SK-N-SH treated with all-trans-retinoic acid at 6 μM for 48 hours (cell line): ENCODE measurements at regions not wholly inside any gene's neighbourhood (a gene's known extent, or its start where the extent isn't known, plus 50 kb on each side); places are given as distances from the start of the nearest gene placed in this dataset.

Experiments
- ATAC-seq: fragments of 200-7000 bp; cut with Tn5 transposase; 3 replicates; pipeline ENCODE4 v1.9.1; 2020; ENCODE audit warnings: mild to moderate bottlenecking, moderate library complexity
- ARNTL ChIP-seq: fragments of 450-650 bp; formaldehyde crosslinking; IDR thresholded peaks from 2 replicates; pipeline ENCODE4 v1.5.0; 2020; ENCODE audit warnings: low read depth, mild to moderate bottlenecking, moderate library complexity, borderline replicate concordance
- BACH2 ChIP-seq: fragments of 250-450 bp; sonication (Bioruptor Pico); IDR thresholded peaks from 2 replicates; pipeline ENCODE4 v1.9.0; 2021; ENCODE audit warnings: mild to moderate bottlenecking, borderline replicate concordance
- CSDC2 ChIP-seq: fragments of 250-450 bp; sonication (Bioruptor Pico); IDR thresholded peaks from 2 replicates; pipeline ENCODE4 v1.5.0; 2020; ENCODE audit warnings: mild to moderate bottlenecking, moderate library complexity
- ESRRG ChIP-seq: fragments of 250-450 bp; sonication (Bioruptor Pico); IDR thresholded peaks from 2 replicates; pipeline ENCODE4 v1.6.1; 2021; ENCODE audit warnings: mild to moderate bottlenecking
- GLIS3 ChIP-seq: fragments of 250-450 bp; sonication (Bioruptor Pico); IDR thresholded peaks from 2 replicates; pipeline ENCODE4 v1.5.0; 2020; ENCODE audit warnings: mild to moderate bottlenecking, moderate library complexity
- ISL1 ChIP-seq: fragments of 250-450 bp; sonication (Bioruptor Pico); IDR thresholded peaks from 2 replicates; pipeline ENCODE4 v2.1.2; 2022; ENCODE audit warnings: mild to moderate bottlenecking, moderate library complexity
- OSR1 ChIP-seq: fragments of 250-450 bp; sonication (Bioruptor Pico); IDR thresholded peaks from 2 replicates; pipeline ENCODE4 v1.8.0; 2022; ENCODE audit warnings: moderate library complexity, mild to moderate bottlenecking, inconsistent platforms
- PATZ1 ChIP-seq: fragments of 250-450 bp; sonication (Bioruptor Pico); IDR thresholded peaks from 2 replicates; pipeline ENCODE4 v1.8.0; 2020; ENCODE audit warnings: mild to moderate bottlenecking, moderate library complexity, borderline replicate concordance
- RARB ChIP-seq: fragments of 250-450 bp; sonication (Bioruptor Pico); IDR thresholded peaks from 2 replicates; pipeline ENCODE4 v1.8.0; 2021; ENCODE audit warnings: mild to moderate bottlenecking, moderate library complexity
- SNAI2 ChIP-seq: fragments of 250-450 bp; sonication (Bioruptor Pico); IDR thresholded peaks from 2 replicates; pipeline ENCODE4 v1.5.0; 2020; ENCODE audit warnings: mild to moderate bottlenecking, moderate library complexity
- TCF4 ChIP-seq: fragments of 250-450 bp; sonication (Bioruptor Pico); IDR thresholded peaks from 2 replicates; pipeline ENCODE4 v1.8.0; 2021; ENCODE audit warnings: mild to moderate bottlenecking, moderate library complexity, borderline replicate concordance
- TOX ChIP-seq: fragments of 250-450 bp; sonication (Bioruptor Pico); IDR thresholded peaks from 2 replicates; pipeline ENCODE4 v1.8.0; 2021; ENCODE audit warnings: mild to moderate bottlenecking, moderate library complexity, borderline replicate concordance
- ZC3H10 ChIP-seq: fragments of 250-450 bp; sonication (Bioruptor Pico); IDR thresholded peaks from 2 replicates; pipeline ENCODE4 v1.5.1; 2021; ENCODE audit warnings: mild to moderate bottlenecking, moderate library complexity
- ZFP3 ChIP-seq: fragments of 250-450 bp; sonication (Bioruptor Pico); IDR thresholded peaks from 2 replicates; pipeline ENCODE4 v1.5.0; 2020; ENCODE audit warnings: mild to moderate bottlenecking, moderate library complexity
- ZFP30 ChIP-seq: fragments of 450-650 bp; formaldehyde crosslinking; IDR thresholded peaks from 2 replicates; pipeline ENCODE4 v1.5.0; 2022; ENCODE audit warnings: mild to moderate bottlenecking, moderate library complexity
- ZNF565 ChIP-seq: fragments of 450-650 bp; formaldehyde crosslinking; conservative IDR thresholded peaks from 2 replicates; pipeline ENCODE4 v1.5.0; 2020; ENCODE audit warnings: low read depth, mild to moderate bottlenecking, moderate library complexity
- ZNF70 ChIP-seq: fragments of 450-650 bp; formaldehyde crosslinking; IDR thresholded peaks from 2 replicates; pipeline ENCODE4 v1.5.0; 2020; ENCODE audit warnings: mild to moderate bottlenecking, moderate library complexity
- ZNF8 ChIP-seq: fragments of 450-650 bp; formaldehyde crosslinking; IDR thresholded peaks from 2 replicates; pipeline ENCODE4 v1.5.0; 2020; ENCODE audit warnings: mild to moderate bottlenecking, moderate library complexity
- TF ChIP-seq, protein P1 (sequence below): fragments of 250-450 bp; sonication (Bioruptor Pico); IDR thresholded peaks from 2 replicates; pipeline ENCODE4 v1.8.0; 2021; ENCODE audit warnings: low read depth, mild to moderate bottlenecking, moderate library complexity, borderline replicate concordance
- TF ChIP-seq, protein P2 (sequence below): fragments of 250-450 bp; sonication (Bioruptor Pico); IDR thresholded peaks from 2 replicates; pipeline ENCODE4 v1.5.1; 2020; ENCODE audit warnings: low read depth, mild to moderate bottlenecking, moderate library complexity
- TF ChIP-seq, protein P3 (sequence below): fragments of 250-450 bp; sonication (Bioruptor Pico); IDR thresholded peaks from 2 replicates; pipeline ENCODE4 v1.5.0; 2020; ENCODE audit warnings: mild to moderate bottlenecking, moderate library complexity

- TF ChIP-seq PATZ1 (CRISPR knock-in tag) (peak; percentile 74; the same call in 1 of the 2 replicates), OSR1 (CRISPR knock-in tag) (no peak)
- peak; percentile 28; the same call in 1 of the 3 replicates for ATAC-seq
Measured at GRCh38 chr4:100288161-100288560, 97.9 kb upstream of the DDIT4L start.

DNA sequence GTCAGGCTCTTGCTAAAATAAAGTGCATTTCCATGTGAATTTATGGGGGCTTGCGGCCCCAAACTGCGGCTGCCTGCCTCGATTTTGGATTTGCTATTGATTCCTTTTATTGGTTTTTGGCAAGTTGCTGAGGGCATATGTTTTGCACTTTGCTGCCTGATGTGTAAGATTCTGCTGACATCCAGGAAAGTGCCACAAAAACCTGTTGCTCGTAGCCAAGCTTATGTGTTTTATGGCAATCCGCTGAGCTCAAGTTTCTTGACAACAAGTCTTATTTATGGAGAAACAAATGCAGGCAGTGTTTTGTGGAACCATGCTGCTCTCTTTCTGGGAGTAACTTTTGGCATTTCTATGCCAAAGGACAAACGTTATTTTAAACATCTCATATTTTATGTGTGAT, 97.3 kb upstream of the DDIT4L start:
- no peak for ATAC-seq

GRCh38 chr4:100286636-100287035, 96.4 kb upstream of the DDIT4L start:
- ATAC-seq, result no peak
- TF ChIP-seq PATZ1 (CRISPR knock-in tag) (no peak), RARB (CRISPR knock-in tag) (no peak), ARNTL (CRISPR knock-in tag) (no peak), ZFP3 (CRISPR knock-in tag) (no peak), ISL1 (no peak), ZNF70 (CRISPR knock-in tag) (no peak), TOX (no peak), CSDC2 (no peak), TCF4 (no peak), OSR1 (CRISPR knock-in tag) (no peak), GLIS3 (CRISPR knock-in tag) (no peak)
- TF ChIP-seq, protein P1, sequence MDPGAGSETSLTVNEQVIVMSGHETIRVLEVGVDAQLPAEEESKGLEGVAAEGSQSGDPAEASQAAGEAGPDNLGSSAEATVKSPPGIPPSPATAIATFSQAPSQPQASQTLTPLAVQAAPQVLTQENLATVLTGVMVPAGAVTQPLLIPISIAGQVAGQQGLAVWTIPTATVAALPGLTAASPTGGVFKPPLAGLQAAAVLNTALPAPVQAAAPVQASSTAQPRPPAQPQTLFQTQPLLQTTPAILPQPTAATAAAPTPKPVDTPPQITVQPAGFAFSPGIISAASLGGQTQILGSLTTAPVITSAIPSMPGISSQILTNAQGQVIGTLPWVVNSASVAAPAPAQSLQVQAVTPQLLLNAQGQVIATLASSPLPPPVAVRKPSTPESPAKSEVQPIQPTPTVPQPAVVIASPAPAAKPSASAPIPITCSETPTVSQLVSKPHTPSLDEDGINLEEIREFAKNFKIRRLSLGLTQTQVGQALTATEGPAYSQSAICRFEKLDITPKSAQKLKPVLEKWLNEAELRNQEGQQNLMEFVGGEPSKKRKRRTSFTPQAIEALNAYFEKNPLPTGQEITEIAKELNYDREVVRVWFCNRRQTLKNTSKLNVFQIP, result no peak
- TF ChIP-seq, protein P2, sequence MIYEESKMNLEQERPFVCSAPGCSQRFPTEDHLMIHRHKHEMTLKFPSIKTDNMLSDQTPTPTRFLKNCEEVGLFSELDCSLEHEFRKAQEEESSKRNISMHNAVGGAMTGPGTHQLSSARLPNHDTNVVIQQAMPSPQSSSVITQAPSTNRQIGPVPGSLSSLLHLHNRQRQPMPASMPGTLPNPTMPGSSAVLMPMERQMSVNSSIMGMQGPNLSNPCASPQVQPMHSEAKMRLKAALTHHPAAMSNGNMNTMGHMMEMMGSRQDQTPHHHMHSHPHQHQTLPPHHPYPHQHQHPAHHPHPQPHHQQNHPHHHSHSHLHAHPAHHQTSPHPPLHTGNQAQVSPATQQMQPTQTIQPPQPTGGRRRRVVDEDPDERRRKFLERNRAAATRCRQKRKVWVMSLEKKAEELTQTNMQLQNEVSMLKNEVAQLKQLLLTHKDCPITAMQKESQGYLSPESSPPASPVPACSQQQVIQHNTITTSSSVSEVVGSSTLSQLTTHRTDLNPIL, result no peak
- TF ChIP-seq, protein P3, sequence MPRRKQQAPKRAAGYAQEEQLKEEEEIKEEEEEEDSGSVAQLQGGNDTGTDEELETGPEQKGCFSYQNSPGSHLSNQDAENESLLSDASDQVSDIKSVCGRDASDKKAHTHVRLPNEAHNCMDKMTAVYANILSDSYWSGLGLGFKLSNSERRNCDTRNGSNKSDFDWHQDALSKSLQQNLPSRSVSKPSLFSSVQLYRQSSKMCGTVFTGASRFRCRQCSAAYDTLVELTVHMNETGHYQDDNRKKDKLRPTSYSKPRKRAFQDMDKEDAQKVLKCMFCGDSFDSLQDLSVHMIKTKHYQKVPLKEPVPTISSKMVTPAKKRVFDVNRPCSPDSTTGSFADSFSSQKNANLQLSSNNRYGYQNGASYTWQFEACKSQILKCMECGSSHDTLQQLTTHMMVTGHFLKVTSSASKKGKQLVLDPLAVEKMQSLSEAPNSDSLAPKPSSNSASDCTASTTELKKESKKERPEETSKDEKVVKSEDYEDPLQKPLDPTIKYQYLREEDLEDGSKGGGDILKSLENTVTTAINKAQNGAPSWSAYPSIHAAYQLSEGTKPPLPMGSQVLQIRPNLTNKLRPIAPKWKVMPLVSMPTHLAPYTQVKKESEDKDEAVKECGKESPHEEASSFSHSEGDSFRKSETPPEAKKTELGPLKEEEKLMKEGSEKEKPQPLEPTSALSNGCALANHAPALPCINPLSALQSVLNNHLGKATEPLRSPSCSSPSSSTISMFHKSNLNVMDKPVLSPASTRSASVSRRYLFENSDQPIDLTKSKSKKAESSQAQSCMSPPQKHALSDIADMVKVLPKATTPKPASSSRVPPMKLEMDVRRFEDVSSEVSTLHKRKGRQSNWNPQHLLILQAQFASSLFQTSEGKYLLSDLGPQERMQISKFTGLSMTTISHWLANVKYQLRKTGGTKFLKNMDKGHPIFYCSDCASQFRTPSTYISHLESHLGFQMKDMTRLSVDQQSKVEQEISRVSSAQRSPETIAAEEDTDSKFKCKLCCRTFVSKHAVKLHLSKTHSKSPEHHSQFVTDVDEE, result no peak

More for the DNA sequence above, 97.3 kb upstream of the DDIT4L start:
- TF ChIP-seq ISL1, result no peak
- no peak for TF ChIP-seq OSR1 (CRISPR knock-in tag)
- no peak for TF ChIP-seq ZNF8 (CRISPR knock-in tag)
- TF ChIP-seq ZFP3 (CRISPR knock-in tag), result no peak
- TF ChIP-seq, protein P3, result no peak
- TF ChIP-seq ESRRG (CRISPR knock-in tag), result no peak
- TF ChIP-seq ZFP30 (CRISPR knock-in tag), result no peak
- TF ChIP-seq, protein P1, result no peak
- no peak for TF ChIP-seq ZC3H10 (CRISPR knock-in tag)
- TF ChIP-seq CSDC2, result no peak
- TF ChIP-seq ZNF565, result no peak
- no peak for TF ChIP-seq RARB (CRISPR knock-in tag)
- TF ChIP-seq BACH2, result no peak
- no peak for TF ChIP-seq ZNF70 (CRISPR knock-in tag)
- TF ChIP-seq TOX, result no peak
- no peak for TF ChIP-seq SNAI2 (CRISPR knock-in tag)
